Karpas-422 (cell line): ENCODE measurements at regions not wholly inside any gene's neighbourhood (a gene's known extent, or its start where the extent isn't known, plus 50 kb on each side); places are given as distances from the start of the nearest gene placed in this dataset.

ENCODE experiments used
- DNase-seq: peaks from one replicate; pipeline ENCODE4 v3.0.0-alpha.2; 2015
- H2AFZ ChIP-seq: fragments of 200-600 bp; sonication (generic); 2 replicates; pipeline ENCODE4 v1.6.1; 2014; ENCODE audit warnings: antibody characterized with exemption, low read length, mixed read lengths
- H3K27ac ChIP-seq: fragments of 200-600 bp; sonication (generic); 2 replicates; pipeline ENCODE4 v1.5.1; 2014; ENCODE audit warnings: mild to moderate bottlenecking, low read length, moderate library complexity
- H3K27me3 ChIP-seq: fragments of 200-600 bp; sonication (generic); 2 replicates; pipeline ENCODE4 v1.6.1; 2014; ENCODE audit warnings: low read length, mixed read lengths
- H3K36me3 ChIP-seq: fragments of 200-600 bp; sonication (generic); 2 replicates; pipeline ENCODE4 v1.6.1; 2014; ENCODE audit warnings: low read length, mixed read lengths; ENCODE audit not compliant: insufficient read depth
- H3K4me1 ChIP-seq: fragments of 200-600 bp; sonication (generic); 2 replicates; pipeline ENCODE4 v1.6.1; 2014; ENCODE audit warnings: mild to moderate bottlenecking, low read length, mixed read lengths
- H3K4me2 ChIP-seq: fragments of 200-600 bp; sonication (generic); 2 replicates; pipeline ENCODE4 v1.6.1; 2014; ENCODE audit warnings: low read length, low read depth, mild to moderate bottlenecking; ENCODE audit not compliant: poor library complexity, severe bottlenecking
- H3K4me3 ChIP-seq: fragments of 200-600 bp; sonication (generic); 2 replicates; pipeline ENCODE4 v1.5.1; 2014; ENCODE audit warnings: mild to moderate bottlenecking, antibody characterized with exemption, low read length, mixed read lengths
- H3K79me2 ChIP-seq: fragments of 200-600 bp; sonication (generic); 2 replicates; pipeline ENCODE4 v1.6.1; 2014; ENCODE audit warnings: mild to moderate bottlenecking, low read length, mixed read lengths
- H3K9ac ChIP-seq: fragments of 200-600 bp; sonication (generic); 2 replicates; pipeline ENCODE4 v1.6.0; 2014; ENCODE audit warnings: low read length
- H3K9me2 ChIP-seq: fragments of 200-600 bp; sonication (generic), shearing (Covaris generic); replicated peaks from 2 replicates; pipeline ENCODE4 v1.6.0; 2014; ENCODE audit warnings: mild to moderate bottlenecking, low read length, moderate library complexity; ENCODE audit not compliant: insufficient read depth
- H3K9me3 ChIP-seq: fragments of 300-700, 200-600 bp; sonication (generic); 2 replicates; pipeline ENCODE4 v1.6.1; 2014; ENCODE audit warnings: low read length, mixed read lengths
- H4K20me1 ChIP-seq: fragments of 200-600 bp; sonication (generic); 2 replicates; pipeline ENCODE4 v1.6.1; 2014; ENCODE audit warnings: mild to moderate bottlenecking, antibody characterized with exemption, low read length, low read depth; ENCODE audit not compliant: insufficient read depth

GRCh38 chr22:44583854-44584253 lies 85.8 kb upstream of the RTL6 start:
- Histone ChIP-seq H3K9me2 (no peaks in the 10 kb centered on the region), H3K4me1 (no peaks in the 10 kb centered on the region), H3K27ac (no peak overlapping the region), H2AFZ (no peak overlapping the region), H3K36me3 (no peaks in the 10 kb centered on the region), H4K20me1 (no peaks in the 10 kb centered on the region), H3K9me3 (no peaks in the 10 kb centered on the region), H3K27me3 (no peaks in the 10 kb centered on the region), H3K4me3 (no peak overlapping the region), H3K79me2 (no peaks in the 10 kb centered on the region), H3K9ac (no peak overlapping the region), H3K4me2 (no peak overlapping the region)
- DNase-seq = no peak

GRCh38 chr22:44583061-44583760 lies 85.2 kb upstream of the RTL6 start:
- no peaks in the 10 kb centered on the region for H3K27me3 ChIP-seq

GRCh38 chr22:44582016-44582415 lies 84.0 kb upstream of the RTL6 start:
- Histone ChIP-seq H3K27me3 (no peaks in the 10 kb centered on the region), H3K79me2 (no peaks in the 10 kb centered on the region)
- DNase-seq = no peak

More at GRCh38 chr22:44583061-44583760, 85.2 kb upstream of the RTL6 start:
- Histone ChIP-seq H3K4me2 (no peak overlapping the region), H3K9ac (no peak overlapping the region), H3K36me3 (no peaks in the 10 kb centered on the region), H2AFZ (no peak overlapping the region), H3K9me2 (no peaks in the 10 kb centered on the region), H3K27ac (no peak overlapping the region), H4K20me1 (no peaks in the 10 kb centered on the region), H3K9me3 (no peaks in the 10 kb centered on the region), H3K4me3 (no peak overlapping the region), H3K79me2 (no peaks in the 10 kb centered on the region), H3K4me1 (no peaks in the 10 kb centered on the region)
- no peak for DNase-seq

GRCh38 chr22:44581096-44581435 lies 83.0 kb upstream of the RTL6 start:
- no peaks in the 10 kb centered on the region for H4K20me1 ChIP-seq
- H3K79me2 ChIP-seq = no peaks in the 10 kb centered on the region
- H3K9ac ChIP-seq = no peak overlapping the region
- H3K9me2 ChIP-seq = no peaks in the 10 kb centered on the region
- no peak overlapping the region for H3K27ac ChIP-seq
- no peak overlapping the region for H3K4me2 ChIP-seq
- no peak overlapping the region for H2AFZ ChIP-seq
- H3K4me1 ChIP-seq = no peaks in the 10 kb centered on the region
- no peak for DNase-seq
- no peaks in the 10 kb centered on the region for H3K9me3 ChIP-seq
- H3K27me3 ChIP-seq = no peaks in the 10 kb centered on the region
- no peaks in the 10 kb centered on the region for H3K36me3 ChIP-seq
- H3K4me3 ChIP-seq = no peak overlapping the region

More at GRCh38 chr22:44582016-44582415, 84.0 kb upstream of the RTL6 start:
- Histone ChIP-seq H2AFZ (no peak overlapping the region), H3K9me2 (no peaks in the 10 kb centered on the region), H3K4me2 (no peak overlapping the region), H3K4me3 (no peak overlapping the region), H3K36me3 (no peaks in the 10 kb centered on the region), H3K9me3 (no peaks in the 10 kb centered on the region), H3K9ac (no peak overlapping the region), H3K27ac (no peak overlapping the region), H3K4me1 (no peaks in the 10 kb centered on the region), H4K20me1 (no peaks in the 10 kb centered on the region)

- H3K4me2 ChIP-seq = no peak overlapping the region
- DNase-seq = no peak
- H4K20me1 ChIP-seq = no peaks in the 10 kb centered on the region
- no peak overlapping the region for H3K27ac ChIP-seq
- no peaks in the 10 kb centered on the region for H3K79me2 ChIP-seq
- no peaks in the 10 kb centered on the region for H3K4me1 ChIP-seq
- no peaks in the 10 kb centered on the region for H3K9me2 ChIP-seq
- H3K9me3 ChIP-seq = no peaks in the 10 kb centered on the region
- no peaks in the 10 kb centered on the region for H3K27me3 ChIP-seq
- no peak overlapping the region for H2AFZ ChIP-seq
- no peak overlapping the region for H3K4me3 ChIP-seq
- no peak overlapping the region for H3K9ac ChIP-seq
- H3K36me3 ChIP-seq = no peaks in the 10 kb centered on the region
Measured at GRCh38 chr22:44580176-44581095, 82.4 kb upstream of the RTL6 start.

- Histone ChIP-seq H3K9me3 (no peaks in the 10 kb centered on the region), H3K36me3 (no peaks in the 10 kb centered on the region), H3K27ac (no peak overlapping the region), H3K79me2 (no peaks in the 10 kb centered on the region), H2AFZ (no peak overlapping the region), H3K4me1 (no peaks in the 10 kb centered on the region), H3K9ac (no peak overlapping the region), H3K4me2 (no peak overlapping the region), H4K20me1 (no peaks in the 10 kb centered on the region), H3K4me3 (no peak overlapping the region), H3K9me2 (no peaks in the 10 kb centered on the region), H3K27me3 (no peaks in the 10 kb centered on the region)
- no peak for DNase-seq
Measured at GRCh38 chr22:44578516-44579230, 80.6 kb upstream of the RTL6 start.

- no peak for DNase-seq
- no peak overlapping the region for H3K9ac ChIP-seq
- H3K79me2 ChIP-seq = no peaks in the 10 kb centered on the region
- H4K20me1 ChIP-seq = no peaks in the 10 kb centered on the region
- no peak overlapping the region for H3K4me2 ChIP-seq
- H3K9me2 ChIP-seq = no peaks in the 10 kb centered on the region
- no peaks in the 10 kb centered on the region for H3K9me3 ChIP-seq
- no peaks in the 10 kb centered on the region for H3K27me3 ChIP-seq
- no peak overlapping the region for H3K27ac ChIP-seq
- no peaks in the 10 kb centered on the region for H3K4me1 ChIP-seq
- no peaks in the 10 kb centered on the region for H3K36me3 ChIP-seq
- no peak overlapping the region for H2AFZ ChIP-seq
- H3K4me3 ChIP-seq = no peak overlapping the region
Measured at GRCh38 chr22:44578110-44578457, 80.1 kb upstream of the RTL6 start.
